Endodermal cell (in vitro differentiated cells): ENCODE measurements at regions not wholly inside any gene's neighbourhood (a gene's known extent, or its start where the extent isn't known, plus 50 kb on each side); places are given as distances from the start of the nearest gene placed in this dataset.
A peak's percentile ranks its signal among the peaks of the same experiment; 100 is the strongest.

Experiments used
- DNase-seq: peaks from one replicate; pipeline ENCODE4 v3.0.0-alpha.2; 2017
- H3K27ac ChIP-seq: 2 replicates; pipeline ENCODE4 v1.5.1; 2013; ENCODE audit warnings: mild to moderate bottlenecking, low read depth, low read length, moderate library complexity
- H3K27me3 ChIP-seq: 2 replicates; pipeline ENCODE4 v1.6.1; 2013; ENCODE audit warnings: mild to moderate bottlenecking, low read length, moderate library complexity; ENCODE audit not compliant: insufficient read depth, control insufficient read depth, poor library complexity, severe bottlenecking
- H3K36me3 ChIP-seq: 2 replicates; pipeline ENCODE4 v1.7.0; 2013; ENCODE audit warnings: mild to moderate bottlenecking, low read length, moderate library complexity; ENCODE audit not compliant: control insufficient read depth, insufficient read depth
- H3K4me1 ChIP-seq: one replicate; pipeline ENCODE4 v1.7.0; 2013; ENCODE audit warnings: low read length; ENCODE audit not compliant: control insufficient read depth, insufficient read depth
- H3K4me3 ChIP-seq: 2 replicates; pipeline ENCODE4 v1.5.1; 2013; ENCODE audit warnings: mild to moderate bottlenecking, low read length, moderate library complexity
- H3K9ac ChIP-seq: 2 replicates; pipeline ENCODE4 v1.6.1; 2013; ENCODE audit warnings: mild to moderate bottlenecking, low read length, moderate library complexity; ENCODE audit not compliant: poor library complexity, severe bottlenecking; ENCODE audit errors: extremely low read depth
- H3K9me3 ChIP-seq: 2 replicates; pipeline ENCODE4 v1.6.1; 2013; ENCODE audit warnings: mild to moderate bottlenecking, low read length, moderate library complexity; ENCODE audit not compliant: control insufficient read depth
- H3K27ac Mint-ChIP-seq: 2 replicates; pipeline ENCODE4 v1.8.0; 2020; ENCODE audit warnings: mixed read lengths
- H3K27me3 Mint-ChIP-seq: 2 replicates; pipeline ENCODE4 v1.8.0; 2021; ENCODE audit warnings: mild to moderate bottlenecking, mixed read lengths; ENCODE audit not compliant: insufficient read depth
- H3K36me3 Mint-ChIP-seq: 2 replicates; pipeline ENCODE4 v1.8.0; 2020; ENCODE audit warnings: low read depth, mixed read lengths
- H3K4me1 Mint-ChIP-seq: 2 replicates; pipeline ENCODE4 v1.8.0; 2020; ENCODE audit warnings: mixed read lengths
- H3K4me3 Mint-ChIP-seq: 2 replicates; pipeline ENCODE4 v1.8.0; 2020; ENCODE audit warnings: mild to moderate bottlenecking, moderate library complexity, mixed read lengths
- H3K9me3 Mint-ChIP-seq: 2 replicates; pipeline ENCODE4 v1.8.0; 2020; ENCODE audit warnings: mild to moderate bottlenecking, mixed read lengths
- WGBS, 2 experiments: methylation state at CpG; one replicate each; pipeline versions ENCODE4 v1.1.5 to v1.1.7; 2013; ENCODE audit warnings: missing lambda C conversion rate in 2 of 2, mixed read lengths in 1 of 2; ENCODE audit not compliant: insufficient coverage in 1 of 2, insufficient read length in 1 of 2; 5-methylcytosine and 5-hydroxymethylcytosine counted together
- TF ChIP-seq, protein P1 (sequence below): fragments of 200-600 bp; sonication (generic); conservative IDR thresholded peaks from 2 replicates; pipeline ENCODE4 v1.5.0; 2021; ENCODE audit warnings: antibody characterized with exemption, mild to moderate bottlenecking

- Histone ChIP-seq H3K9me3 (no peaks in the 10 kb centered on the region), H3K4me1 (no peaks in the 10 kb centered on the region), H3K27ac (no peak overlapping the region), H3K36me3 (no peaks in the 10 kb centered on the region), H3K4me3 (no peak overlapping the region), H3K9ac (no peak overlapping the region), H3K27me3 (no peaks in the 10 kb centered on the region)
- 97 to 98% methylated on average over 9 of the region's 9 CpGs for WGBS, 2 experiments
- TF ChIP-seq, protein P1, sequence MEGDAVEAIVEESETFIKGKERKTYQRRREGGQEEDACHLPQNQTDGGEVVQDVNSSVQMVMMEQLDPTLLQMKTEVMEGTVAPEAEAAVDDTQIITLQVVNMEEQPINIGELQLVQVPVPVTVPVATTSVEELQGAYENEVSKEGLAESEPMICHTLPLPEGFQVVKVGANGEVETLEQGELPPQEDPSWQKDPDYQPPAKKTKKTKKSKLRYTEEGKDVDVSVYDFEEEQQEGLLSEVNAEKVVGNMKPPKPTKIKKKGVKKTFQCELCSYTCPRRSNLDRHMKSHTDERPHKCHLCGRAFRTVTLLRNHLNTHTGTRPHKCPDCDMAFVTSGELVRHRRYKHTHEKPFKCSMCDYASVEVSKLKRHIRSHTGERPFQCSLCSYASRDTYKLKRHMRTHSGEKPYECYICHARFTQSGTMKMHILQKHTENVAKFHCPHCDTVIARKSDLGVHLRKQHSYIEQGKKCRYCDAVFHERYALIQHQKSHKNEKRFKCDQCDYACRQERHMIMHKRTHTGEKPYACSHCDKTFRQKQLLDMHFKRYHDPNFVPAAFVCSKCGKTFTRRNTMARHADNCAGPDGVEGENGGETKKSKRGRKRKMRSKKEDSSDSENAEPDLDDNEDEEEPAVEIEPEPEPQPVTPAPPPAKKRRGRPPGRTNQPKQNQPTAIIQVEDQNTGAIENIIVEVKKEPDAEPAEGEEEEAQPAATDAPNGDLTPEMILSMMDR = no peak
- no peak for DNase-seq
- H3K27ac Mint-ChIP-seq = no peak overlapping the region
- H3K27me3 Mint-ChIP-seq = no peaks in the 10 kb centered on the region
- no peaks in the 10 kb centered on the region for H3K9me3 Mint-ChIP-seq
- no peak overlapping the region for H3K4me3 Mint-ChIP-seq
- no peaks in the 10 kb centered on the region for H3K4me1 Mint-ChIP-seq
- no peaks in the 10 kb centered on the region for H3K36me3 Mint-ChIP-seq
Observed at GRCh38 chr2:106288873-106289272, 94.8 kb upstream of the UXS1 start.

DNA sequence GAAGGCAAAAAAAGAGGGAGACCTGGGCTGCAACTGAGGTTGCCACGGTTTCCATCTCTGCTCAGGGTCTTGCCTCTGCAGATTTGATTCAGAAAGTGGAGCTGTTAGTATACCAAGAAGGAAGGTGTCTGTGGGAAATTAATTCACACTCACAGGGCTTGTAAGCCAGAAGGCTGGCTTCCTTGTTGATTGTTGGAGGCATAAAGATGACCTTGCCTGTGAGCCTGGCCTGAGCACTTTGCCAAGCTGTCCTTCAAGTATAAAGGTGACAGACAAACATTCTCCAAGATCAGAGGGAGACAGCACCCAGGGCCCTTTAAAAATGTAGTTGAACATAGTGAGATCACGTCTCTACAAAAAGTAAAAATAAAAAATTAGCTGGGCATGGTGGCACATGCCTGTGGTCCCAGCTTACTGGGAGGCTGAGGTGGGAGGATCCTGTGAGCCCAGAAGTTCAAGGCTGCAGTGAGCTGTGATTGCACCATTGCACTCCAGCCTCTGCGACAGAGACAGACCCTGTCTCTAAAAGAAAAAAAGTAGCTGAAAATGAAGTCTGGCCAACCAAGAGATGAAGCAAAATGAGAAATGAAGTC lies 91.2 kb upstream of the UXS1 start:
- TF ChIP-seq, protein P1 = no peak
- Mint-ChIP-seq H3K9me3 (no peaks in the 10 kb centered on the region), H3K27me3 (no peaks in the 10 kb centered on the region), H3K27ac (no peak overlapping the region), H3K36me3 (no peaks in the 10 kb centered on the region), H3K4me3 (no peak overlapping the region), H3K4me1 (no peaks in the 10 kb centered on the region)
- H3K9me3 ChIP-seq = no peaks in the 10 kb centered on the region
- no peaks in the 10 kb centered on the region for H3K36me3 ChIP-seq
- no peak overlapping the region for H3K4me3 ChIP-seq
- DNase-seq = no peak
- no peaks in the 10 kb centered on the region for H3K27me3 ChIP-seq
- H3K9ac ChIP-seq = no peak overlapping the region
- 88 to 100% methylated on average over 3 of the region's 3 CpGs for WGBS, 2 experiments
- H3K27ac ChIP-seq = no peak overlapping the region
- H3K4me1 ChIP-seq = no peaks in the 10 kb centered on the region

GRCh38 chr2:106284691-106285202 lies 90.6 kb upstream of the UXS1 start:
- H3K27me3 Mint-ChIP-seq = no peaks in the 10 kb centered on the region
- no peaks in the 10 kb centered on the region for H3K36me3 Mint-ChIP-seq
- Histone ChIP-seq H3K4me3 (no peak overlapping the region), H3K4me1 (no peaks in the 10 kb centered on the region), H3K27ac (peak overlapping the region; percentile 57), H3K9me3 (no peaks in the 10 kb centered on the region), H3K27me3 (no peaks in the 10 kb centered on the region), H3K9ac (no peak overlapping the region), H3K36me3 (no peaks in the 10 kb centered on the region)
- no peaks in the 10 kb centered on the region for H3K4me1 Mint-ChIP-seq
- TF ChIP-seq, protein P1 = no peak
- H3K9me3 Mint-ChIP-seq = no peaks in the 10 kb centered on the region
- no peak overlapping the region for H3K4me3 Mint-ChIP-seq
- DNase-seq = no peak
- no peak overlapping the region for H3K27ac Mint-ChIP-seq
- 94 to 97% methylated on average over 8 to 14 of the region's 14 CpGs for WGBS, 2 experiments
